ENCODE measurements at regions not wholly inside any gene's neighbourhood (a gene's known extent, or its start where the extent isn't known, plus 50 kb on each side); places are given as distances from the start of the nearest gene placed in this dataset.

GRCh38 chr18:2354292-2354691 is 217.0 kb downstream of the METTL4 start:
- intact Hi-C loops (cut with DNase I), result no loop called here
- no peak overlapping the region for H3K27ac ChIP-seq
- no peak for TF ChIP-seq CTCF (IDR thresholded peaks at IDR 0.05)

GRCh38 chr18:2356906-2357305 is 214.4 kb downstream of the METTL4 start:
- no peak for DNase-seq (ENCODE audit: low spot score in 2 of 2)
- no peak for TF ChIP-seq CTCF (IDR thresholded peaks at IDR 0.05)
- Histone ChIP-seq H3K9me3 (no peaks in the 10 kb centered on the region), H3K27me3 (no peaks in the 10 kb centered on the region), H3K36me3 (no peaks in the 10 kb centered on the region), H3K4me3 (no peak overlapping the region), H3K27ac (no peak overlapping the region), H3K4me1 (no peaks in the 10 kb centered on the region)
- intact Hi-C loops (cut with DNase I), result no loop called here

More at GRCh38 chr18:2354292-2354691, 217.0 kb downstream of the METTL4 start:
- no peak for DNase-seq (ENCODE audit: low spot score in 2 of 2)
- Histone ChIP-seq H3K27me3 (no peaks in the 10 kb centered on the region), H3K4me1 (no peaks in the 10 kb centered on the region), H3K4me3 (no peak overlapping the region), H3K9me3 (no peaks in the 10 kb centered on the region), H3K36me3 (no peaks in the 10 kb centered on the region)

GRCh38 chr18:2360861-2361260 is 210.4 kb downstream of the METTL4 start:
- TF ChIP-seq CTCF (IDR thresholded peaks at IDR 0.05), result no peak
- Histone ChIP-seq H3K36me3 (no peaks in the 10 kb centered on the region), H3K4me3 (no peak overlapping the region), H3K27me3 (no peaks in the 10 kb centered on the region), H3K9me3 (no peaks in the 10 kb centered on the region), H3K27ac (no peak overlapping the region), H3K4me1 (no peaks in the 10 kb centered on the region)
- no peak for DNase-seq (ENCODE audit: low spot score in 2 of 2)
- intact Hi-C loops (cut with DNase I), result no loop called here

GRCh38 chr18:2368102-2368501 is 203.2 kb downstream of the METTL4 start:
- intact Hi-C loops (cut with DNase I), result no loop called here
- no peak for TF ChIP-seq CTCF (IDR thresholded peaks at IDR 0.05)
- Histone ChIP-seq H3K27ac (no peak overlapping the region), H3K4me3 (no peak overlapping the region), H3K4me1 (no peaks in the 10 kb centered on the region), H3K9me3 (no peaks in the 10 kb centered on the region), H3K27me3 (no peaks in the 10 kb centered on the region), H3K36me3 (no peaks in the 10 kb centered on the region)
- no peak for DNase-seq (ENCODE audit: low spot score in 2 of 2)

- Histone ChIP-seq H3K27ac (no peak overlapping the region), H3K36me3 (no peaks in the 10 kb centered on the region), H3K4me3 (no peak overlapping the region), H3K9me3 (no peaks in the 10 kb centered on the region), H3K4me1 (no peaks in the 10 kb centered on the region), H3K27me3 (no peaks in the 10 kb centered on the region)
- no peak for TF ChIP-seq CTCF (IDR thresholded peaks at IDR 0.05)
- intact Hi-C loops (cut with DNase I), result no loop called here
- DNase-seq (ENCODE audit: low spot score in 2 of 2), result no peak
Observed at GRCh38 chr18:2376707-2377106, 194.6 kb downstream of the METTL4 start.

- Histone ChIP-seq H3K4me1 (no peaks in the 10 kb centered on the region), H3K9me3 (no peaks in the 10 kb centered on the region), H3K36me3 (no peaks in the 10 kb centered on the region), H3K27me3 (no peaks in the 10 kb centered on the region), H3K4me3 (no peak overlapping the region), H3K27ac (no peak overlapping the region)
- DNase-seq (ENCODE audit: low spot score in 2 of 2), result no peak
- intact Hi-C loops (cut with DNase I), result no loop called here
- TF ChIP-seq CTCF (IDR thresholded peaks at IDR 0.05), result no peak
Observed at GRCh38 chr18:2380101-2380500, 191.2 kb downstream of the METTL4 start.

Data from ascending aorta (tissue), 2 donors.